Gastrocnemius medialis (tissue), 4 donors: ENCODE measurements at regions not wholly inside any gene's neighbourhood (a gene's known extent, or its start where the extent isn't known, plus 50 kb on each side); places are given as distances from the start of the nearest gene placed in this dataset.

Experiments used
- CTCF ChIP-seq, 5 experiments: fragments of 450-650 bp in 3 of 5; fragments of 200-600 bp in 2 of 5; sonication (generic) in 2 of 5; IDR thresholded peaks in 4 of 5; conservative IDR thresholded peaks in 1 of 5; 1 replicate in 4 of 5; 2 replicates in 1 of 5; pipeline ENCODE4 v1.5.1; 2016 to 2019; ENCODE audit warnings: antibody characterized with exemption in 5 of 5, mild to moderate bottlenecking in 3 of 5, moderate library complexity in 3 of 5
- POLR2A ChIP-seq, 2 donors: fragments of 450-650 bp; IDR thresholded peaks; one replicate each; pipeline ENCODE4 v1.6.1; 2017; ENCODE audit warnings: antibody characterized with exemption in 2 of 2, mild to moderate bottlenecking in 2 of 2, moderate library complexity in 2 of 2

- TF ChIP-seq CTCF (IDR thresholded peaks at IDR 0.05 in 4 of 5, conservative IDR thresholded peaks at IDR 0.05 in 1 of 5), result no peak
- no peak for TF ChIP-seq POLR2A (IDR thresholded peaks at IDR 0.05)
Observed at GRCh38 chr13:23985839-23986238, 88.5 kb upstream of the C1QTNF9B start.
